ENCODE measurements at regions not wholly inside any gene's neighbourhood (a gene's known extent, or its start where the extent isn't known, plus 50 kb on each side); places are given as distances from the start of the nearest gene placed in this dataset.

DNA sequence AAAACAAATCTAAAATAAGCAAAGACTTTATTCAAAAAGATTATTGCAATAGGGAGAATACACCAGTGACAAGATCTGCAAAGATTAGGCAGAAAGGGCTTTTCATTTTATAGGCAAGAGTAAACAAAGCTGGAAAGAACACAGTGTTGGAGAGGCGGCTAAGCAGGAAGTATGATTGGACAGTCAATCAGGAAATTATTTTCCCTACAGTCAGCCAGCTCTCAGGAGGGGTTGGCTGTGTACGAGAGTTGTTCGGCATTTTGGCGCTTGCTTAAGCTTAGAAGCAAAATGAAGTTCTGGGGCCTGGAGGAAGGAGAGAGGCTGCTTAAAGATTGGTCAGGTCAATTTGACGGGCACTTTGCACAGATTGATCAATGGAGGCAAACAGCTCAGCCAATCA lies 1030.5 kb downstream of the TLE4 start:
- TF ChIP-seq POLR2A (IDR thresholded peaks at IDR 0.05) (no peak), CTCF (IDR thresholded peaks at IDR 0.05) (no peak)

Measured in transverse colon (tissue), 3 donors.